NCI-H526 treated with DMSO at 0.1 percent for 48 hours (cell line): ENCODE measurements at regions not wholly inside any gene's neighbourhood (a gene's known extent, or its start where the extent isn't known, plus 50 kb on each side); places are given as distances from the start of the nearest gene placed in this dataset.
A peak's percentile ranks its signal among the peaks of the same experiment; 100 is the strongest.

Source experiments
- DNase-seq: peaks from one replicate; lab custom pipeline; 2025; lab: John Stamatoyannopoulos, UW

- DNase-seq, result peak; percentile 95
Measured at GRCh38 chr21:15370462-15370975, 305.7 kb upstream of the NRIP1 start.

DNA sequence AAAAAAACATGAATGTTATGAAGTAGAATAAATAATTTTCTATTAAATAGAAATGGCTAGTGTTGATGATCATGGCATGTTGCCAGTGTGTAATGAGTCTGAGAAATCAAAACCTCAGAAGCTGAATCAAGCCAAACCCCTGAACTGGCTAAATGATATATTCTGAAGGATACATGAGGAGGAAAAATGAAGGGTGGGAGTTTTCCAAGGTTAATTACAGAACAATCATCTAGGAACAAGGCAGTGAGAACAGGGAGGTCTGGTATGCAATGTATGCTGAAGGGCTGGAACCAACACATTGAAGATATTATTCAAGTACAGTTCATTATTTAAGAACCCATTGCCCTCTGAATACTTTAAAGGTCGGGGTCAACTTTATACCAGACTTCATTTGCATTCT lies 309.1 kb upstream of the NRIP1 start:
- DNase-seq, result no peak

- DNase-seq, result no peak
Measured at GRCh38 chr21:15379776-15380175, 315.0 kb upstream of the NRIP1 start.

GRCh38 chr21:15383588-15383987 lies 318.8 kb upstream of the NRIP1 start:
- DNase-seq, result no peak

- no peak for DNase-seq
Measured at GRCh38 chr21:15390049-15390448, 325.2 kb upstream of the NRIP1 start.

DNA sequence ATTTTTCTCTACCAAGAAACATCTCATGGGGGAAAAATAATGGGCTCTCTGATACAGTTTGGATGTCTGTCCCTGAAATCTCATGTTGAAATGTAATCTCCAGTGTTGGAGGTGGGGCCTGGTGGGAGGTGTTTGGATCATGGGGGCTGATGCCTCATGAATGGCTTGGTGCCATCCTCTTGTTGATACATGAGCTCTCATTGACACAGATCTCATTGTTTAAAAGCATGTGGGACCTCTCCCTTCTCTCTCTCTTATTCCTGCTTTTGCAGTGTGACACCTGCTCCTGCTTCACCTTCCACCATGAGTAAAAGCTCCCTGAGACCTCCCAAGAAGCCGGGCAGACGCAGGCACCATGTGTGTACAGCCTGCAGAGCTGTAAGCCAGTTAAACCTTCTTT lies 332.5 kb upstream of the NRIP1 start:
- no peak for DNase-seq

DNA sequence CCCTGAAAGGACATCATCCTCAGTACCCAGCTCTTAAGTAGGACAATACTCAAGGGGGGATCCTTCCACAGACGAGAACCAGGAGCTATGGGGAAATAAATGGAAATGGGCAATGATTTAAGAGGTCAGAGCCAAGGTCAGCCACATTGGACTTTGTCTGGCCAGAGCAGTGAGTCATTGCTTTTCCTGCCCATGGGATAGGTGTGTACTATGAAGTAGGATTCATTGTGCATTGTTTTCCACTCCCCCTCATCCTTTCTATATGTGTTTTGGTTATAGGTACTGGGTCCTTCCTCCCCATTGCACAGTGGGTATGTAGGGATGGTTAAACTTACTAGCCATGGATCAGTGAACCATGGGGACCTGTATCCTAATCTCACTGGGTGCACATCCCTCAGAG lies 328.9 kb upstream of the USP25 start:
- DNase-seq, result no peak

GRCh38 chr21:15401331-15401730 lies 328.5 kb upstream of the USP25 start:
- no peak for DNase-seq

DNA sequence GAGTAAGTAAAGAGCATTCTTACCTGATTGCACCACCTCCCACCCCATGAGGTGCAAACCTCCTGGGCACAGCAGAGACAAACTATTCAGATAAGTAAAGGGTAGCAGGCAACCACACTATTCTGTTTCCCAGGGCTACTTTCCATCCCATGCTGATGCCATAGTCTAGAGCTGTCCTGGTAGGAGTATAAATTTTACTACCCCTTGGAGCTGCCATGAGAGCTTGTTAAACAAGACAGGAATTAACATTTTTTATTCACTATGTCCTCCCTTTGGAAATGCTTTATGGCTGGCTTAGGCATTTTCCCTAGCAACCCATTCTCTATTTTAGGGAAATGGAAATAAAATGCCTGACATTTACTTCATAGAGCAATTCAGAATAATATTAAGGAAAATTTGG lies 324.6 kb upstream of the USP25 start:
- no peak for DNase-seq

DNA sequence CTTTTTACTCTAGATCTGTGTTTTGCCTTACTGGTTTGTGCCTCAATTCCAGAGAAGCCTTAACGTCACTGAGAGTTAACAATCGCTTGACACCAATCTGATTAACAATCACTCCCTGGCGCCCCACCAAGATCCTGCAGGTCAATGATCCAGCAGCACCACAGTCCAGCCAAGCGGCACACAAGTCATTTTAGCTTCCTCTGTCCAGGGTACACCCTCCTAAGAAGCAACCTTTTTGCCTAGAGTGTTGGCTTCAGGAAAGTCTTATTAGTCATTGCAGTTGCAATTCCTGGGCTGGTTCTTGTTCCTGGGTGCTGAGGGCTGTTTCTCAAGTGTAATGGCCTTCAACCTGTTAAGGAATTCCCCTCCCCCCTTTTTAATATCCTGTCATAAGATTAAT lies 323.0 kb upstream of the USP25 start:
- no peak for DNase-seq

GRCh38 chr21:15407585-15407984 lies 322.2 kb upstream of the USP25 start:
- DNase-seq, result no peak

DNA sequence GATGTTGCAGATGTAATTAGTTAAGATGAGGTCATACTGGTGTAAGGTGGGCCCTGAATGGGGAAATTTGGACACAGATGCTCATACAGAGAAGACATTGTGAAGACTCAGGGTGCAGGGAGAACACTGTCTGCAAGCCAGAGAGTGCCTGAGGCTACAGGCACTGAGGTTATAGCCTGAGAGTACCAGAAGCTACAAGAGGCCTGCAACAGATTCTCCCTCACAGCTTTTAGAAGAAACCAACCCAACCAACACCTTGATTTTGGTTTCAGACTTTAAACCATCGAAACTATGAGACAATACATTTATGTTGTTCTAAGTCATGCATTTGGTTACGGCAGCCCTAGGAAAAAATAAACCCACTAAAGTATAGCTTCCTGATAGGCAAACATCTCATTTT lies 321.7 kb upstream of the USP25 start:
- no peak for DNase-seq

- DNase-seq, result no peak
Measured at GRCh38 chr21:15409031-15409430, 320.8 kb upstream of the USP25 start.

DNA sequence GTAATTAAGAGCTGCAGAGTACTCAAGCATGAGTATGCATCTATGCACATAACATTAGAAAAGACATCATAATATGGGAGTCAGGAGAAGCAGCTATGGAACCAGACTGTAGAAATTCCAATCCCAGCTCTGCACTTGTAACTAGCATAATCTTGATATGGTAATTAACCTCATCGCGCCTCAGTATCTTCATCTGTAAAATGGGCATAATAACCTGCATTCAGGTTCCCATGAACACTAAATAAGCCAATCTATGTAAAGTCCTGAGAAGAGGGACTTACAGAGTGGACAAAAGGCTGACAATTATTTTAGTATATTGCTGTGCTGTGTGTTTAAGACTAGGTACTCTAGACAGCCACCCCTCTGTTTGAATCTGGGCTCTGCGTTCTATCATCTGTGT lies 318.9 kb upstream of the USP25 start:
- no peak for DNase-seq

- DNase-seq, result no peak
Measured at GRCh38 chr21:15414057-15414456, 315.7 kb upstream of the USP25 start.

GRCh38 chr21:15415541-15416261 lies 314.1 kb upstream of the USP25 start:
- no peak for DNase-seq

DNA sequence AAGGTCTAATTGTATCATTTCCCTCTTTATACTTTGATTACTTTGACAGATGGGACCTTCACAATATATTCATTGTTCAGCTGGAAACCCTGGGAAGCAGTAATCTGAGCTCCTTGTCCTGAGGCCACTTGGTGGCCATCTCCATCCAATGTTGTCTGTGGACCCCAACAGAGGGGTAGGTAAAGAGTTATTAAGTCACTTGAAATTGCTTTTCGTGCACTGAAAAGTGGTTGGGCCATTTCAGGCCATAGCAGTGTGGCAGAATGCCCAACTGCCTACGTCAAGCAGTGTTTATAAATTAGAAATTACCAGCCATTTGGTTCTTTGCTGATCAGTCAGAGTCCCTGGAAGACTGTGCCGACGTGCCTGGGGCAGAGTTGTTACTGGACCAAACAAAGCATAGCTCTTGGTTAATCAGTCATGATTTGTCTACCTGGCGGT lies 308.3 kb upstream of the USP25 start:
- DNase-seq, result no peak

- DNase-seq, result no peak
Measured at GRCh38 chr21:15421947-15422346, 307.8 kb upstream of the USP25 start.

DNA sequence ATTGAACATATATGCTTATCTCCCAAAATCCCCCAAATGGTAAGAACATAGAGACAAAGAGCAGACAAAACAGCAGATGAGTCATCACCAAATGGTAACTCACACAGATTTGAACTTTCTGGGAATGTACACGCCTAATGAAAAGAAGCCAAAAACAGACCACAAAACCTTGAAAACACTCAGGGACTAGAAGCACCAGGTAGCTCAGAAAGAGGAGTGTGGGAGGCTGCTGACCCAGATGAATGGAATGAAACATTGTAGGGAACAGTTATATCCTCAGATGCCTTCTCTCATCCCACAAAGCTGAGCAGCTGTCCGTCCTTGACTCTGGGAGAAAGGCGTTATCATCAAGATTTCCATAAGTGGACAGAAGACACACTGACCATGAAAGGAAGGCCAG lies 307.0 kb upstream of the USP25 start:
- DNase-seq, result no peak

- DNase-seq, result no peak
Measured at GRCh38 chr21:15423676-15424445, 305.9 kb upstream of the USP25 start.

DNA sequence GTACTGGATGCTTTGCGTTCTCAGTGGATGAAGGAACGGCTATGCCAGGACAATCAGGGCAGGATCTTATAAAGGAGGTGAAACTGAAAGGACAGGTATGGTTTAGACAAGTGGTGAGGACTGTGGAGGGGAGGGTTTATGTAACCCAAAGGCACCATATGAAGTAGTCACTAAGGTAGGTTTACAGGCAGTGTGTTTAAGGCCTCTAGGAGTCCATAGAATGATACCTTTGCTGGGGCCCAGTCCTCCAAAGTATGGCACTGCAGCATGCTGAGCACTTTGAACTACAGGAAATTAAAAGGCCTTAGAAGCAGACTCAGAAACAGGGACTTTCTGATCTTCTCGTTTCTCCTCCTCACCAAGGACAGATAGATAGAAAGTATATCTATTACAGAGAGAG lies 304.7 kb upstream of the USP25 start:
- DNase-seq, result no peak

DNA sequence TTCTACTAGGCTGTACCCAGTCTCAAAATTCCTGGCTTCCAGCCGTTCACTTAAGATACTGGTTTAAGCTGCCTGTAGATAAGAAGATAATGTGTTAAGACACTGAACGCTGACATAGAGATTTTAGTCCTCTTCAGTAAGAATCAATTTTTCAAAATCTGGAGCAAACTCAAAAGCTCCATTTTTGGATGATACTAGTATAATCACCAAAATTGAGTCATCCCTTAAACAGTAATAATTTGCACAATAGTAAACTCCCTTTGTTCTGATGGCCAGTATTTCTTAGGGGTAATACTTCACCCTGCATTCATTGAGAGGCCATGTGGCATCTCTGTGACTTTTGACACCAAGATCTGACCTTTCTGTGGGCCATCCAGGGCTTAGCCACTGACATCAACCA lies 299.8 kb upstream of the USP25 start:
- DNase-seq, result no peak

DNA sequence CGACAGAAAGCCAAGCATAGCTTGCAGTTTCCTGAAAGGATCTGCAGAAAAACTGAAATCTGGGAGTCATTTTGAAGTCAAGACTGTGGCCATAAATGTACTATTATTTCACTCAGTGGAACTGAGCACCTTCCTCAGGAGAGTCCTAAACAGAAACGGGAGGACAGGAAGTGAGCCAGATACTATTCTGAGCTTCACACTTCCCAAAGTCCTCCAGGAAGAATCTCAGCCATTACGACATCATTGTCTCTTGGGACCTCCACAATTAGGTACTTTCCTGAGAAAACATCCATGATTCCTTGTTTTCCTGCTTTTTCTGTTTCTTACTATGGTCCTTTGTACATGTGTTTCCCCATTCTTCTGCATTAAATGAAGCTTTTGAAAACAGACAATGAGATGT lies 299.2 kb upstream of the USP25 start:
- DNase-seq, result no peak

DNA sequence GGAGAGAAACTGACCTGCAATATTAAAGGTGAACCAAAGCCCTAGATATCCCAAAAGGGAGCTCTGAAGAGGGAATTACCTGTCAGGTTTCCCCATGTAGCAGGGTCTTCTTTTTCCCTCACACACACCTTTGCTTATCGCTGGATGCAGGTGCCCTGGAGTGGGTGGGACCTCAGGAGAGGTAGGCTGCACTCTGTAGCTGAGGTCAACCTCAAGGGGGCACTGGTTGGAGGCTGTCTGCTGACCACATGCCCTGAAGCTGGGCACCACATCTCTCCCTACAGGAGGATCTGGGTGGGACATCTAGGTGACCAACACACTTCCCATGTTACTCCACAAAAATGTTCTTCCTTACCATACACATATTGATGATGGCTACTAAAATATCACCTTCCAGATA lies 298.7 kb upstream of the USP25 start:
- no peak for DNase-seq
